T-helper 1 cell (primary cell): ENCODE measurements at regions not wholly inside any gene's neighbourhood (a gene's known extent, or its start where the extent isn't known, plus 50 kb on each side); places are given as distances from the start of the nearest gene placed in this dataset.

ENCODE experiments used
- DNase-seq, 5 donors: peaks; one replicate each; pipeline ENCODE4 v3.0.0-alpha.2; 2012 to 2020

DNA sequence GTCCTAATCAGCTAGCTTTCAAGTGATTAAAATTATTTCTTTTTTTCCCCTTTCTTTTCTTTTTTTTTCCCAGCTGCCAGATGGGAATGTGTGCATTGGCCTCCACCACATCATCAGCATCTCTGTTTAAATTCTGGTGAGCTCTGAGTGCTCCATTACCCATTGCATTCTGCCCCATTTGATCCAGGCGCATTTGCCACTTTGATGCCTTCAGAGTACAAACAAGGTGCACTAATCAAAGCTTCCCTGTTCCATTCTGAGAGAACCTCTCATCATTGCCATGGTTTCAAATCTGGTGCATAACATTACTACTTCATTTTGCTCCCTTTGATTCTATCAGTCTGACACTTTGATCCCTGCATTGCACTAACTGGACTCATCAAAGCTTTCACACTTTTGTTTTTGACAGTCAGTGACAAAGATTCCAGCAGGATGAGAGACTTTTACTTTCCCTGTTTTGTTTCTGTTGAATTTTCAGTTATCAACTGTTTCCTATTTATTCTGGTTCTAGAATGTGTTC lies 238.8 kb upstream of the PCDH10 start:
- no peak for DNase-seq

GRCh38 chr4:132918096-132918495 lies 231.0 kb upstream of the PCDH10 start:
- no peak for DNase-seq

GRCh38 chr4:132923516-132923915 lies 225.6 kb upstream of the PCDH10 start:
- no peak for DNase-seq

- no peak for DNase-seq
Measured at GRCh38 chr4:132934911-132935310, 214.2 kb upstream of the PCDH10 start.

GRCh38 chr4:132955146-132955545 lies 193.9 kb upstream of the PCDH10 start:
- DNase-seq: no peak

DNA sequence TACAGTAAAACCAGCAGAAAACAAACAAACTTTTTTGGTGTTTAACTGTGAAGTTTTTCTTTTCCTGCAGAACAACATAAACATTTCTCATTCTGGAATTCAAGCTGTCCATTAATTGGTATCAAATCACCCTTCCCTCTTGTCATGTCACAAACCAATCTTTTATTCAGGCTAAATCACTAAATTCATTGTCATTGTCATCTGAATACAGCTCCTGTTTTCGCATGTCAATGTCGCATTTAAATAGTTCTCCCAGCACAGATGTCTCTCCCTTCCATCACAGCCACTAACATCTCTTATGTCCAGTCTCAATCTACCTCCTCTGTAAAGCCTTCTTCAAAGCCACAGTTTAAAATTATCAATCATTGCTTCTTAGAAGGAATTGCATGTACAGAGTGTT lies 192.1 kb upstream of the PCDH10 start:
- no peak for DNase-seq

DNA sequence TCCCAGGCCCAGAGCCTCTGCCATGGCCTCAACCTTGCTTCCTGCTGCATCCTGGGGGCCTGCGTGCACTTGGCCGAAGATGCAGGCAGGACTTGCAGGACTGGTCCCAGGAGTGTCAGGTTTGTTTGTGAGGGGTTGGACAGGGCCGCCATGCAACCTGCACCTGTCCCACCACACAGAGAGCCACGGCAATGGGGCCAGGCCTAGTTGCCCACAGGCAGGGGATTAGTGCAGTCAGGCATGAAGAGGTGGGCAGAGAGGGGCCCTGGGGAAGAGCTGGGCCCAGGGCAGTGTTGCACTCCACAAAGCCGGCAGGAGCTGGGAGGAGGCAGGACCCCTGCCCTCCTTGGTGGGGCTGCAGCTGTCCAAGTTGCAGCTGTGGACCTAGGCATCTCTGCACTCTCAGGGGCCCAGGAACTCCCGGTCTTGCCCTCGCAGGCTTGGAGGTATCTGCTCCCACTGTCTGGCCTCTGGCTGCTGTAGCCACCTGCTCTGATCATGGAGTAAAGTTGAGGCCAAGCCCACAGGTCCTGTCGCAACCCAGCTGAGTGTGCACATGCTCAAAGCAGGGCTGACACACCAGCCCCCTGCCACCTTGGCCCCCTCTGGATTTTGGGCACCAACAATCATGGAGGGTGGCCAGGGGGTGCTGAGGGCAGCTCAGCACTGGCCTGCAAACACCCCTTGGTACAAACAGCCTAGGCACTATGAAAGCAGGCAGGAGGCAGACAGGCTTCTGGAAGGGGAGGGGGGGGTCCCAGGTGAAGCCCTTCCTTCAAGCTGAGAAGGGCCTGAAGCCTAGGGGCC lies 190.4 kb upstream of the PCDH10 start:
- no peak for DNase-seq

DNA sequence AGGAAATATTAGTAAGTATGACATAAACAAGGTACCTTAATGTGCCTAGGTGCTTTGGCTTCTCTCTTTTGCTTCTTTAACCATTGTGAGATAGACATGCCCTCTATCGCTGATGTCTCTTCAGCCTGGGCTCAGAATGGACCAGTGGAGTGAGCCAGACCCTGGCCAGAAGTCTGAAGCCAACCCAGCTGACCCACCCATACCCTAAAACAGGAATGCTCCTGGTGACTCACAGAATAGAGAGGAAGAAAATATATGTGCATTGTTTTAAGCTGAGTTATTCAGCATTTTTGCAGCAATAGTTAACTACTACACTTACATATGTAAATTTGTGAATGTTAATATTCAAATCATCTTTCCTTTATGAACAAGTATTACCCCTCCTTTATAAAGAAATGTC lies 167.5 kb upstream of the PCDH10 start:
- no peak for DNase-seq

GRCh38 chr4:132982151-132982550 lies 166.9 kb upstream of the PCDH10 start:
- DNase-seq: no peak

DNA sequence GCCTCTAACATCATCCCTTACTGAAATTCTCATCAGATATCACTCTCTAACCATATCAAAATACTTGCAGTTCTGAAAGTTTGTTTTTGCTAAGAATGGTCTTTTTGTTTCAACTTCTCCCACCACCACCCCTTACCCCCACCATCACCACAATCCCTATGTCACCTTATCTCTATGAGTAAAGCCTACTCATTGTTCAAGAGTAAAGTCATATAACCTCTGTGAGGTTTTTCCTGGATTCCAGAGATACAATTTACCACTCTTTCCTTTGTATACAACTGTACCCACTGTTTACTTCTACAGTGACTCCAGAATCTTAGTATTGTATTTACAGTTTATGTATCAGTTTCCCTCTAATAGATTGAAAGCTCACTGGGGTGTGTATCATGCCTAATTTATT lies 158.0 kb upstream of the PCDH10 start:
- no peak for DNase-seq

DNA sequence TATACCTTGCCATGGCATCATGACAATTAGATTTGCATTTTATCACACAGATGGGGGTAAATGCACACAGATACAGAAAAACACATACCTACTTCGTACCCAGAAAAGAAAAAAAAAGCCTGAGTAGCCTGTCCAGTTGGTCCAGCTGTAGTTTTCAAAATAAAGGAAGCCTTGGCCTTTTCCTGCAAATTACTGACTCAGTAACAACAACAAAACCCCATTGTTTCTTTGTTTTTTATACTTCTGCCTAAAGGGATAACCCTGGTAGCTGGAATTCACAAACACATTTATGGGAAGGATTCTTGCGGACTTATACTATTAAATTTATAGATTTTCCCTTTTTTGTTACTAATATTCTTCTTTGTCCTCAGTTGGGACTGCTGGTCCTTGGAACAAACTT lies 156.4 kb upstream of the PCDH10 start:
- no peak for DNase-seq

DNA sequence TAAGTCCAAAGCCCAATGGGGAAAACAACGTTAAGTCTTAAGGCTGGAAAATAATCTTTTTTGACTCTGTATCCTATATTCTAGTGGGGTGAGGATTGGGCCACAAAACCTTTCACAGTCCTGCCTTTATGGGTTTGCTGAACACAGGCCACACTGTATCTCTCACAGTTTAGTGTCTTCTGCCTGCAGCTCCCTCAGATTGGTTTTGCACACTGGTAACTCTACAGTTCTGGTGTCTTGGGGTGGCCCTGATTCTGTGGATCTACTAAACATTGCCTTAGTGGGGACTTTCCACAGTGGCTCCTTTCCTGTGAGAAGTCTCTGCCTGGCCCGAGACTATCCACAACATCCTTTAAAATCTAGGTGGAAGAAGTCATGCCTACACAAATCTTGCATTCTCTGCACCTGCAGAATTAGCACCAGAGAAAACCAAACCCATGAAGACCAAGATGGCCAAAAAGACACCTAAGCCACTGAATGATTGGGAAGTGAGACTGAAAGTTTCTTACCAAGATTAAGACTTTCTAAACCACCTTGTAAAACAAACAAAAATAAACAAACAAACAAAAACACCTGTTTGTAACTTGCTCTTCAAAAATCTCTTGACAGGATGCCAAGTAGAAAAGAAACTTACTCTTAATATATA lies 150.4 kb upstream of the PCDH10 start:
- DNase-seq: no peak

GRCh38 chr4:133000012-133000411 lies 149.1 kb upstream of the PCDH10 start:
- DNase-seq: no peak

DNA sequence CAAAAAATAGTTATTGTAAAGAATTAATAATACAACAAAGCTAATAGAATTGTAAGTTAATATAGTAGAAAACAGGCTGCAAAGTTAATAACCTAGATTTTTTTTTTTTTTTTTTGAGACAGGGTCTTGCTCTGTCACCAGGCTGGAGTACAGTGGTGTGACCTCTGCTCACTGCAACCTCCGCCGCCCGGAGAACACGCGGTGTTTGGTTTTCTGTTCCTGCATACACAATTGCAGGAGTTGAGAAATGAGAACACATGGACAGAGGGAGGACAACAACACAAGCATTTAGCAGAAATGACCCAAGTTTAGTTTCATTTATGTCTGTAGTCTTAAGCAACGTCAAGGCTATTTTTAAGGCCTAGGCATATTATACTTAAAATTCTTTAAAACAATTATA lies 145.9 kb upstream of the PCDH10 start:
- DNase-seq: no peak

DNA sequence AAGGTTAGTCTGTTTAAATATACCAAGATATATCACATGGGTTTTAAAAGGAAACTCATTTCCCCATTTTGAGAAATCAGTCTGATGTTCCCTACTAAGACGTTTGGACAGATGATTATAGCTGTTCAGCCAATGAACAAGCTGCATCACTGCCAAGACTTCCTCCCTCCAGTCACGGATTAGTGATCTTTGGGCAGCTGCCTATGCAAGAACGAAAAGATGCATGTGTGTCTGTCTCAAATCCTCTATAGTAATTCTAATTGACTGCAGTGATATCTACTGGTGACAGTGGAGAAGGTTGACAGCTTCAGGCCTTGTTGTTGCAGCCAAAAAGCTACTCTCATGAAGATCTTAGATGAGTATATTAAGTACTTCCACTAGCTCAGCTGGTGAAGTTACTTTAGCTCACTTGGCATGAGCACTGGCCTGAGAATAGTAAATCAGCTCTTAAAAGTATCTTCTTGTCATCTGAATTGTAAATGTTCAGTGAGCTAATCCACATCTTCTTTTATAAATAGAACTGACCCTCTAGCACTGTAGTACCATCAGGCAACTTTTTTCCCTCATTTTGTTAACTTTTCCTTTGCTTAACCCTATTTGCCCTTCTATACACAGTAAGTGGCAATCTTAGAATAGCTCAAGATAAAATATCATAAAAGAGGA lies 134.5 kb upstream of the PCDH10 start:
- DNase-seq: no peak

- no peak for DNase-seq
Measured at GRCh38 chr4:133045288-133045687, 103.8 kb upstream of the PCDH10 start.

DNA sequence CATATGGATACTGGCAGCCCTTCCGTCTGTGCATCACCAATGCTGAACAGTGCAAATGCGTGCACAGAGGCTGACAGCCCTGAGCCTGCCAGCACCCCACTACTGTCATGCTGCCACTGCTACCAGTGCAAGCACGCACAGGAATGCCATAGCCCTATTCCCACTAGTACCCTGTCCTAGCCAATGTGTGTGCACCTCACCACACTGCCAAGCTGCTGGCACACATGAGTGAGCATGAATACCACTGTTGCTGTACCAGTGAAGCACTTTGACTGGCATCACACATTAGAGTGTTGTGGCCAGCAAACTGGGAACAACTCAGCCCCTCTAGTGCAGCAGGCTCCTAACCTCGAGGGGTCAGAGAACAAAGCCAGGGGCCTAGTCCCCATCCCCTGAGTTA lies 102.9 kb upstream of the PCDH10 start:
- DNase-seq: no peak

DNA sequence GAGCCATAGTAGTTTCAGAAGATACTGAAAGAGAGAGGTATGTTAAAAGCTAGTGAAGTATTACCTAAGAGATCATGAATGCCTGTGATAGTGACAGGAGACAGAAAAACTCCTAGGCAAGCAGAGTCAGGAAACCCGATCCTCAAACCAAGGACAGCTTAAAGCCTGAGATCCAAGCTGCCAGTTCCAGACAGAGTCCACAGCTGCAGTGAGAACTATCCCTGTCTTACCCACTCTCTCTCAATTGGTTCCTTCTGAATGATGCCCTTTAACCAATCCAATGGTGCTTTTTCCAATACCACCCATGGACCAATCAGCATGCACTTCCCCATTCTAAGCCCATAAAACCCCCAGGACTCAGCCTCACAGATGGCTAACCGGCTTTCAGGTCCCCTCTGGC lies 90.4 kb upstream of the PCDH10 start:
- DNase-seq: no peak

DNA sequence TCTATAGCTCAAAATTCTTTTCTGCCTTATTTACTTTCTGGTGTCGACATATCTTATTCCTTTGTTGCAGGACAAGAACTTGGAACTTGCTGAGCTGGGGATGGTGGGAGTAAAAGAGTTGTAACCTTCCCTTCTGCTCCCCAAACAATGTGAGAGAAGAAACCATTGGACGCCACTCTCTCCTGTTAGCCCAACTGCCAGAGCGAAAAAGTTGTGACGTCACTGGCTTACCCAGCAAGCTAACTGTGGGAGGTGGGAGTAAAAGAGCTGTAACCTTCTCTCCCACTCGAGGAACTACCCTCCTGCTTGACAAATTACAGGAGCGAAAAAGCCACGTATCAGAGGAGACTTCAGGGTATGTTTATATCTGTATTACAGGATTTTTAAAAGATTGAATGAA lies 90.0 kb upstream of the PCDH10 start:
- DNase-seq: no peak

DNA sequence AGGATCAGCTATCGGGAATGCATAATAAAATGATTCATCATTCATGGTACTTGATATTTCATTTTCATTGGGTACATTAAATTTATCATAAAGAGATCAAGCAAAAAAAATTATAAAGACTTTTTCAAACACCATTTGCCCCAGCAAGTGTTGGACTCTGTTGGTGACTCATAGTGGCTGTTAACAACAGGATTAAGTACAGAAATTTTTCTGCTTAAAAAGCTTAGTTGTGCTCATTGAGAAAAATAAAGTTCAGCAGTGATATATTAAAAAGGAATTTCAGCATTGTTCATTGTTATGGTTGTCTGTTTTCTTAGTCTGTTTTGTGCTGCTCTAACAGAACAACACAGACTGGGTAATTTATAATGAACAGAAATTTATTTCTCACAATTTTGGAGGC lies 86.2 kb upstream of the PCDH10 start:
- no peak for DNase-seq

- DNase-seq: no peak
Measured at GRCh38 chr4:133068083-133068482, 81.0 kb upstream of the PCDH10 start.

- no peak for DNase-seq
Measured at GRCh38 chr4:133081246-133081645, 67.8 kb upstream of the PCDH10 start.

DNA sequence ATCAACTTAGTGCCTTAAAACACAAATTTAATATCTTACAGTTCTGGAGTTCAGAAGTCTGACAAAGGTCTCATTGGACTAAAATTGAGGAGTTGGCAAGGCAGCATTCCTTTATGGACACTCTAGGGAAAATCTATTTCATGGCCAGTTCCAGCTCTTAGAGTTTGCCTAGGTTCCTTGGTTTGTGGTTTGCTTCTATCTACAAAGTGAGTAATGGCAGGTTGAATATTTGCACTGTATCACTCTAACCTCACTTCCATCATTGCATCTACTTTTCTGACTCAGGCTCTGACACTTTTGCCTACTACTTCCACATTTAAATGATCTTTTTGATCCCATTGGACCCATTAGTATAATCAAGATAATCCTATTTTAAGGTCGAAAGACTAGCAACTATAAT lies 64.7 kb upstream of the PCDH10 start:
- DNase-seq: no peak

- no peak for DNase-seq
Measured at GRCh38 chr4:133095591-133095990, 53.5 kb upstream of the PCDH10 start.
